HG02678 (cell line): ENCODE measurements at regions not wholly inside any gene's neighbourhood (a gene's known extent, or its start where the extent isn't known, plus 50 kb on each side); places are given as distances from the start of the nearest gene placed in this dataset.
"Not testable (repeated sequence)": the region's sequence is repeated elsewhere in the genome, so short reads cannot be mapped to it uniquely, and the experiment has no call there.

Source experiments
- ATAC-seq: cut with Tn5 transposase; IDR thresholded peaks from one replicate; pipeline ENCODE4 v1.9.1; 2021; ENCODE audit warnings: mild to moderate bottlenecking, moderate library complexity; ENCODE audit not compliant: unreplicated experiment

- ATAC-seq, result no peak
Measured at GRCh38 chr4:97027728-97028410, 1115.4 kb downstream of the STPG2 start.

DNA sequence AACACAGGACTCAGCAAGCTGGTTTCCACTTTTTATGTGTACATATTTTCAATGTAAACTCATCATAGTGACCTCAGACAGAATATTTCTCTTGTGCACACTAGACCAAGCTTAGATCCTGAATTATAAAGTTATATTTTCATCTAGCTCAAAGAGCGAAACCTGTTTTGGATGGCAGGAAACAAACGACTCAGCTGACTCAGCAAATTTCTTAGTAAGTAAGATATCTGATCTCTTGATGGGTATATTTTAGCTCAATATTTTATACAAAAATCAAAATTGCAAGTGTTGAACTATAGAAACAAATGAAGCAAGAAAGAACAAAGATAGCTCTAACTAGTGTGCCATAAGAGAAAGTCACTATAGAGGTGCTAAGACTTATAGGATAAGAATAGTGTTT, 1114.5 kb downstream of the STPG2 start:
- ATAC-seq, result no peak

DNA sequence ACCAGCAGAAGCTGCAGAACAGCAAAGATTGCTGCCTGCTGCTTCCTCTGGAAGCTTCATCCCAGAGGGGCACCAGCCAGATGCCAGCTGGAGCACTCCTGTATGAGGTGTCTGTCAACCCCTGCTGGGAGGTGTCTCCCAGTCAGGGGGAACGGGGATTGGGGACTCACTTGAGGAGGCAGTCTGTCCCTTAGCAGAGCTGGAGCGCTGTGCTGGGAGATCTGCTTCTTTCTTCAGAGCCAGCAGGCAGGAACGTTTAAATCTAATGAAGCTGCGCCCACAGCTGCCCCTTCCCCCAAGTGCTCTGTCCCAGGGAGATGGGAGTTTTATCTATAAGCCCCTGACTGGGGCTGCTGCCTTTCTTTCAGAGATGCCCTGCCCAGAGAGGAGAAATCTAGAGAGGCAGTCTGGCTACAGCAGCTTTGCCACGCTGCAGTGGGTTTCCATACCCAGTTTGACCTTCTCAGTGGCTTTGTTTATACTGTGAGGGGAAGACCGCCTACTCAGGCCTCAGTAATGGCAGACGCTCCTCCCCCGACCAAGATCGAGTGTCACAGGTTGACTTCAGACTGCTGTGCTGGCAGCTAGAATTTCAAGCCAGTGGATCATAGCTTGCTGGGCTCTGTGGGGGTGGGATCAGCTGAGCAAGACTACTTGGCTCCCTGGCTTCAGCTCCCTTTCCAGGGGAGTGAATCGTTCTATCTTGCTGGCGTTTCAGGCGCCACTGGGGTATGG, 1105.7 kb downstream of the STPG2 start:
- ATAC-seq, result not testable (repeated sequence)

DNA sequence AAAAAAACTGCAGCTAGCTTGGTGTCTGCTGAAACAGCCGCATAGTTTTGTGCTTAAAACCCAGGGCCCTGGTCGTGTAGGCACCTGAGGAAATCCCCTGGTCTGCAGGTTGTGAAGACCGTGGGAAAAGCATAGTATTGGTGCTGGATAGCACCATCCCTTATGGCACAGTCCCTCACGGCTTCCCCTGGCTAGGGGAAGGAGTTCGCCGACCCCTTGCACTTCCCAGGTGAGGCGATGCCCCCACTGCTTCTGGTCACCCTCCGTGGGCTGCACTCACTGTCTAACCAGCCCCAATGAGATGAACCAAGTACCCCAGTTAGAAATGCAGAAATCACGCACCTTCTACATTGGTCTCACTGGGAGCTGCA, 1105.1 kb downstream of the STPG2 start:
- no peak for ATAC-seq

DNA sequence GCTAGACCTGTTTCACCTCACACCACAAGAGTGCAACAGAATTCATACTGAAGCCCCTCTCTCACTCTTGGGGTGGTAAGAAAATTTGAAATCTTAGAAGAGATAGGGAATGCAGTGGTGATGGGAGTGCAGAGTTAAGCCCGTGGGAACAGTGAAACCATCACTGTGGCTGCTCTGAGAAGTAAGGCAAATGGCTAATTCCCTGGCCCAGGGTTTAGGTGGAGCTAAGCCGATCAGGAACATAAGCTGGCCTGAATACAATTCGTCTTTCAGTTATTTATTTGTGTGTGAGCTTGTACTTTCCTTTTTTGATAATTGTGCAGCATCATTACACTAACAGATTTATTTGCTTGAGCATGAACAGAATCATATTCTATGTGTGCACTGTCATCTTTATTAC, 1070.6 kb downstream of the STPG2 start:
- no peak for ATAC-seq

DNA sequence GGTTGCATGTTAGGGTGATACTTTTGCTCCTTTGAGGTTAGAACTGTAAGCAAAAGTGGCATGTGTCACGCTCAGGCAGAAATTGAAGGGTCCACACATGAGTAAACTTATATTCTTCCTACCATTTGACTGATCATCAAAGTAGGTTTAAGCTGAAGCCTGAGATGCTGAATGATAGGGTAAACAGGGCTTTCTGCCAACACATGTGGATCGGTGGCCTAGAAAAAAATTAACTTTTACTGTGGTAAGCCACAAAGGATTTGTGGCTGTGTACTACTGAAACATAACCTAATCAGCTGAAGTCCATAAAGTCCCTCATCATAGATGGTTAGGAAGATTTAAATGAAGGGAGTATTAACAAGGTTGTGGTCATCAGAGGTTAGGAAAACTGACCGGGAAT, 1070.1 kb downstream of the STPG2 start:
- no peak for ATAC-seq

DNA sequence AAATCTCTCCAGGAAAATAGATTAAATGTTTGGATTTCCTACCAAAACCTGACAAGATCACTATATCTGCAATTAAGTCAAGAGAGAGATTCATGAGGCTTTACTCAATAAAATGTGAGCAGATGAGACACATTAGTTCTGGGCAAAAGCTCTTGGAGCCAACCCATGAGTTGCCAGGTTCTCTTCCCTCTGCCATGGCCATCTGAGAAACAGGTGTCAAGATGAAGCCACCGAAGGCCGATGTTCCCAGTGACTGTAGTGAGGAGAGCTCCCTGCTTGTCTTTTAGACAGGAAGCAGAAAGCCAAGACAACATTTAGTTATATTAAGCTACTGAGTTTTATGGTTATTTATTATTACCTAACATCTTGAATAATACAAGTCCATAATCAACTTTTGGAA, 1068.7 kb downstream of the STPG2 start:
- no peak for ATAC-seq

- ATAC-seq, result no peak
Measured at GRCh38 chr4:97081951-97082350, 1061.3 kb downstream of the STPG2 start.

GRCh38 chr4:97097036-97097435, 1046.2 kb downstream of the STPG2 start:
- ATAC-seq, result not testable (repeated sequence)

DNA sequence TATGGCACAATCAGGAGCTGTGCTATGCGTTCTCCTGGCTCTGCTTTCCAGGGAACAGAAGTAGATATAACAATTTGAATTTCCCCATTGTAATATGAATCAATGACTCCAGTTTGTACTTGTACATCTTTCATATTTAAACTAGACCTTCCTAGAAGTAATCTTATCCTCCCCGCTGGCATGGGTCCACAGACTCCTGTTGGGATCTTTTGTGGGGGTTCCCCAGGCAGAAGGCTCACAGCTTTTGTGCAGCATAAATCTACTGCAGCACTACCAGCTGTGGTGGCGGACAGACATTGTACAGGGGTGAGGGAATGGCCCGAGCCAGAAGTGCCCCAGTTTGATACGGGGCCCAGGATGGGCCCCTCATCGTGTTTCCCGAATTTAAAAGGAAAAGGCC, 1042.1 kb downstream of the STPG2 start:
- ATAC-seq, result not testable (repeated sequence)

DNA sequence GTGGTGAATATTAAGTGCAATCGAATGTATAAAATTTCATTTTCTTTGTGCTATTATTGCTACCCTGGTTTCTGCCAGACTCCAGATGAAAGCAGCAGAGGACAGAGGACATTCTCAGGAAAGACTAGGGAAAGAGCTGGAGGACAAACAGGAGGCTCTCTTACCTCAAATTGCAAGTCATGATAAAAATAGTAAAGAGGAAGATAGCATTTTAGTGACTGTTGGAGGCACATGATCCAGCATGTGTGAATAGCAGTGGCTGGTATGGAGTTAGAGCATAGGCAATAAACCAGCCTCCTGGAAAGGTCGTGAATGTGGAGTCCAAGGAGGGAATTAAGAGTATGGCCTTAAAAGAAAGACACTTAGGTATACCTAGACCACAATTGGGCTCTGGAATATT, 1040.0 kb downstream of the STPG2 start:
- no peak for ATAC-seq

- no peak for ATAC-seq
Measured at GRCh38 chr4:97104006-97104405, 1039.3 kb downstream of the STPG2 start.

DNA sequence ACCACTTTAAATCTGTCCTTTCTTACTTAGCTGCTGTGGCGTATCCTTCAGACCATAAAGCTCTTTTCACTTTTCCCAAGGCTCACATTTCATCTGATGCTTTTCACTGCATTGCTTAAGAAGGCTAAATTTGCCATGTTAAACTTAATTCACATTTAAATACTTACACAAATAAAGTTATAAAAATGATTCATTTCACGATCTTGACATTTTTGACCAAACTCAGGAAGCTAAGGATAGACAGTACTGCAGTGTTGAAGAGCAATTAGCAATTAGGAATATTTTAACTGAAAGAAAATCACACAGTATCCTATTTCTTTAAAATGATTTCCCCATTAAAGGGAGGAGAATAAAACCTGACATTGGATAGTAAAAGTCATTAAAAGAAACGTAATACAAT, 1038.6 kb downstream of the STPG2 start:
- no peak for ATAC-seq

GRCh38 chr4:97105347-97106099, 1037.8 kb downstream of the STPG2 start:
- no peak for ATAC-seq

DNA sequence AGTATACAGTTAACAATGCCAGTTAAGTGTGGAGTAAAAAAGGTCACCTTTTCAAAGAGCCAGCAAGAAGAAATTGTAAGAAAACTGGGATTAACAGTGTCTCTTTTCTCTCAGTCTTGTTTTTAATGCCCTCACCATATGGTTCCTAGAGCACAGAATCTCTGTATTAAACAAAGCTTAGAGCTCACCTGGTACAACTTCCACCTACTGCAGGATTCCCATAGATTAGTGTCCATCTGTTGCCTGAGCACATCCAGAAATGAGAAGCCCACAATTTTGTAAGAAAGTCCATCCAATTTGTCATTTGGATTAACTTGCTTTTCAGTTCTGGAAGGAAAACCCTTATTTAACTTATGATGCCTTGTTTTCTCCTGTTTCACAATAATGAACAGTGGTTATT, 1037.1 kb downstream of the STPG2 start:
- no peak for ATAC-seq

DNA sequence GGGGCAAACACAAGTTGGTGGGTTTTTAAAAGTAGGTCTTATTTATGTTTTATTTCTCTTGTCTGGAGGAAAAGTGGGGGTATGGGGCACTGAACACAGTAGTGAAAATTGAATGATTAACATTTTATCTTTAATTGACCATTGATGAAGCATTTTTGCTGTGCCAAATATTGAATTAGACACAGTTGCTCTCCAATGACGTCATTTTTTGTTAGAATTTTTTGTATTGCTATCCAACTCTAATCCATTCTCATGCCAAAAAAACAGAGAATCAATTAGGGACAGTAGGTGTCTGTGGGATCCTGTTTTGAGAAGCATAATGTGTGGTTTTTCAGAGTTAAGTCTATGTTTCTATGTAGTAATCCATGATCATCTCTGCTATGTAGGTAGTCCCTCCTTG, 1032.8 kb downstream of the STPG2 start:
- ATAC-seq, result no peak

DNA sequence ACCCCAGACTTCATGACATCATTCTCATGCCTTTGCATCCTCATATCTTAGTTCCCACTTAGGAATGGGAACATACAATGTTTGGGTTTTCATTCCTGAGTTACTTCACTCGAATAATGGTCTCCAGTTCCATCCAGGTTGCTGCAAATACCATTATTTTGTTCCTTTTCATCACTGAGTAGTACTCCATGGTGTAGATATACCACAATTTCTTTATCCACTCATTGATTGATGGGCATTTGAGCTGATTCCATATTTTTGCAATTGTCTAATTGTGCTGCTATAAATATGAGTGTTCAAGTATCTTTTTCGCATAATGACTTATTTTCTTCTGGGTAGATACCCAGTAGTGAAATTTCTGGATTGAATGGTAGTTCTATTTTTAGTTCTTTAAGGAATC, 1026.8 kb downstream of the STPG2 start:
- no peak for ATAC-seq

GRCh38 chr4:97121493-97121892, 1021.8 kb downstream of the STPG2 start:
- ATAC-seq, result no peak

DNA sequence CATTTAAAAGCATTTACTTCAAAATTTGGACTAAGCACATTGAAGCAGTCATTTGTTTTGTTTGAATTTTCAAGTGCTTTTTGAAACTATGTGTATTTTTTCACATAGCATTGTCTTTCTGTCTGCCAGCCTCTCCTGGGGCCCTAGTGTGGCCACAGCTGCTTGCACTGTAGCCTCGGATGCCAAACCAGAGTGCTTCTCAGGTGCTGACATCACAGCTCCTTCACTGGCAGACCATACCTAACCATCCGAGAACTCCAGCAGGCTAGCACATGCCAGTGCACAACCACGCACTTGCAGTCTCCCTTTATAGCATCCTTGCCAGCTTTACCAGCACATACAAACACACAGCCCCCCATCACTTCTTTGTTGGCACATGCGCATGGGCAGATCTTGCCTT, 1019.7 kb downstream of the STPG2 start:
- ATAC-seq, result no peak

- ATAC-seq, result no peak
Measured at GRCh38 chr4:97132435-97132834, 1010.8 kb downstream of the STPG2 start.

- no peak for ATAC-seq
Measured at GRCh38 chr4:97134456-97134855, 1008.8 kb downstream of the STPG2 start.

DNA sequence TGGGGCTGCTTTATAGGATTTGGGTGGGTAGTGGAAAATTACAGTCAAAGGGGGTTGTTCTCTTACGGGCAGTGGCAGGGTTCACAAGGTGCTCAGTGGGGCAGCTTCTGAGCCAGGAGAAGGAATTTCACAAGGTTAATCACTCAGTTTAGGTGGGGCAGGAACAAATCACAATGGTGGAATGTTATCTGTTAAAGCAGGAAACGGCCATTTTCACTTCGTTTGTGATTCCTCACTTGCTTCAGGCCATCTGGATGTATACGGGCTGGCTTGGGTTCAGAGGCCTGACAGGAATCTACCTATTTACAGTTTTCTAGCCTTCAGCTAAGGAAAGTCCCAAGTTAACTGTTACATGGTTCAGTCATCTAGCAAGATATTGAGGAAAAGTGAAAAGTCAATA, 1003.5 kb downstream of the STPG2 start:
- no peak for ATAC-seq
